HG02763 (cell line): ENCODE measurements at regions not wholly inside any gene's neighbourhood (a gene's known extent, or its start where the extent isn't known, plus 50 kb on each side); places are given as distances from the start of the nearest gene placed in this dataset.
"Not testable (repeated sequence)": the region's sequence is repeated elsewhere in the genome, so short reads cannot be mapped to it uniquely, and the experiment has no call there.

Source experiments
- ATAC-seq: cut with Tn5 transposase; IDR thresholded peaks from one replicate; pipeline ENCODE4 v1.9.1; 2021; ENCODE audit warnings: mild to moderate bottlenecking, moderate library complexity; ENCODE audit not compliant: unreplicated experiment

GRCh38 chr9:66829853-66830252 lies 70.7 kb upstream of the ZNF658 start:
- ATAC-seq, result not testable (repeated sequence)

GRCh38 chr9:66830777-66831497 lies 69.6 kb upstream of the ZNF658 start:
- ATAC-seq, result not testable (repeated sequence)

GRCh38 chr9:66832222-66832621 lies 68.3 kb upstream of the ZNF658 start:
- ATAC-seq, result not testable (repeated sequence)

GRCh38 chr9:66837242-66837937 lies 63.1 kb upstream of the ZNF658 start:
- not testable (repeated sequence) for ATAC-seq
